GM21515 (cell line): ENCODE measurements at regions not wholly inside any gene's neighbourhood (a gene's known extent, or its start where the extent isn't known, plus 50 kb on each side); places are given as distances from the start of the nearest gene placed in this dataset.
"Not testable (repeated sequence)": the region's sequence is repeated elsewhere in the genome, so short reads cannot be mapped to it uniquely, and the experiment has no call there.

Experiments used
- ATAC-seq: cut with Tn5 transposase; IDR thresholded peaks from one replicate; pipeline ENCODE4 v1.9.1; 2021; ENCODE audit not compliant: unreplicated experiment

GRCh38 chrX:12034741-12035140 is 103.5 kb upstream of the FRMPD4 start:
- no peak for ATAC-seq

- no peak for ATAC-seq
Measured at GRCh38 chrX:12042615-12043014, 95.7 kb upstream of the FRMPD4 start.

- ATAC-seq = no peak
Measured at GRCh38 chrX:12052109-12052508, 86.2 kb upstream of the FRMPD4 start.

GRCh38 chrX:12058087-12058486 is 80.2 kb upstream of the FRMPD4 start:
- no peak for ATAC-seq

GRCh38 chrX:12060489-12061260 is 77.6 kb upstream of the FRMPD4 start:
- ATAC-seq = no peak

- no peak for ATAC-seq
Measured at GRCh38 chrX:12065251-12065650, 73.0 kb upstream of the FRMPD4 start.

GRCh38 chrX:12076046-12076445 is 62.2 kb upstream of the FRMPD4 start:
- ATAC-seq = no peak

GRCh38 chrX:12080265-12080664 is 58.0 kb upstream of the FRMPD4 start:
- ATAC-seq = no peak

- ATAC-seq = not testable (repeated sequence)
Measured at GRCh38 chrX:12082959-12083358, 55.3 kb upstream of the FRMPD4 start.
